IMR-90 (cell line): ENCODE measurements at regions not wholly inside any gene's neighbourhood (a gene's known extent, or its start where the extent isn't known, plus 50 kb on each side); places are given as distances from the start of the nearest gene placed in this dataset.

Source experiments
- ATAC-seq: fragments of 200-7000 bp; cut with Tn5 transposase; 2 replicates; pipeline ENCODE4 v1.9.1; 2020; ENCODE audit warnings: low read depth, mild to moderate bottlenecking, moderate library complexity
- BruUV-seq: library from RNA; stranded (reverse); fragments of 400-500 nt; replicated peaks from 2 replicates; lab custom pipeline; 2021; lab: Mats Ljungman, UMichigan
- CTCF ChIA-PET: fragments of 300-600 bp; formaldehyde crosslinking; extraction: SDS; loops from one replicate; lab custom pipeline; 2021; ENCODE audit warnings: antibody characterized with exemption; lab: Yijun Ruan, JAX
- POLR2A ChIA-PET: fragments of 300-600 bp; sonication (Branson Sonifier 250); formaldehyde crosslinking; loops from one replicate; lab custom pipeline; 2022; ENCODE audit warnings: antibody characterized with exemption; ENCODE audit not compliant: unreplicated experiment; lab: Charles Lee
- DNase-seq: peaks from one replicate; pipeline ENCODE4 v3.0.0; 2013
- H2AFZ ChIP-seq: replicated peaks from 2 replicates; pipeline ENCODE3; 2013; ENCODE audit warnings: low read length, mild to moderate bottlenecking; ENCODE audit not compliant: poor library complexity
- H2AK5ac ChIP-seq: 2 replicates; pipeline ENCODE4 v1.6.1; 2013; ENCODE audit warnings: low read depth, low read length, inconsistent platforms
- H2AK9ac ChIP-seq: replicated peaks from 2 replicates; pipeline ENCODE3; 2013; ENCODE audit warnings: mild to moderate bottlenecking, low read depth, low read length, moderate library complexity; ENCODE audit not compliant: poor library complexity
- H2BK120ac ChIP-seq: 2 replicates; pipeline ENCODE4 v1.6.1; 2013; ENCODE audit warnings: low read depth, low read length, inconsistent platforms
- H2BK15ac ChIP-seq: 3 replicates; pipeline ENCODE4 v1.6.1; 2013; ENCODE audit warnings: low read depth, low read length, inconsistent platforms
- H2BK20ac ChIP-seq: 2 replicates; pipeline ENCODE4 v1.6.1; 2013; ENCODE audit warnings: low read depth, mild to moderate bottlenecking, inconsistent platforms, low read length, moderate library complexity
- H2BK5ac ChIP-seq: 2 replicates; pipeline ENCODE4 v1.6.1; 2013; ENCODE audit warnings: mild to moderate bottlenecking, low read depth, low read length, inconsistent platforms; ENCODE audit not compliant: poor library complexity, severe bottlenecking
- H3K14ac ChIP-seq: replicated peaks from 2 replicates; pipeline ENCODE4 v1.6.1; 2013; ENCODE audit warnings: low read depth, low read length, inconsistent platforms
- H3K18ac ChIP-seq: 2 replicates; pipeline ENCODE4 v1.6.1; 2013; ENCODE audit warnings: low read depth, low read length, control low read depth
- H3K23ac ChIP-seq: 2 replicates; pipeline ENCODE4 v1.6.1; 2013; ENCODE audit warnings: low read depth, low read length, inconsistent platforms
- H3K27ac ChIP-seq: 2 replicates; pipeline ENCODE4 v1.5.1; 2013; ENCODE audit warnings: mild to moderate bottlenecking, control low read depth, low read length; ENCODE audit not compliant: insufficient read depth
- H3K27me3 ChIP-seq: 2 replicates; pipeline ENCODE4 v1.6.1; 2013; ENCODE audit warnings: low read length; ENCODE audit not compliant: control insufficient read depth, insufficient read depth
- H3K36me3 ChIP-seq: 2 replicates; pipeline ENCODE4 v1.6.1; 2013; ENCODE audit warnings: low read length, mixed read lengths; ENCODE audit not compliant: control insufficient read depth, insufficient read depth
- H3K4ac ChIP-seq: 2 replicates; pipeline ENCODE4 v1.6.1; 2013; ENCODE audit warnings: low read depth, low read length, inconsistent platforms
- H3K4me1 ChIP-seq: 2 replicates; pipeline ENCODE4 v1.6.1; 2013; ENCODE audit warnings: low read length, mixed read lengths; ENCODE audit not compliant: control insufficient read depth, insufficient read depth
- H3K4me2 ChIP-seq: 2 replicates; pipeline ENCODE4 v1.6.1; 2013; ENCODE audit warnings: low read depth, mild to moderate bottlenecking, control low read depth, low read length, moderate library complexity
- H3K4me3 ChIP-seq: 2 replicates; pipeline ENCODE4 v1.5.1; 2013; ENCODE audit warnings: low read depth, mild to moderate bottlenecking, control low read depth, low read length, moderate library complexity; ENCODE audit not compliant: insufficient read depth
- H3K56ac ChIP-seq: 2 replicates; pipeline ENCODE4 v1.6.1; 2013; ENCODE audit warnings: low read length, inconsistent platforms; ENCODE audit not compliant: insufficient read depth; ENCODE audit errors: extremely low read depth
- H3K79me1 ChIP-seq, 2 experiments: 2 replicates each; pipeline ENCODE4 v1.6.1; 2013; ENCODE audit warnings: low read length in 2 of 2, inconsistent platforms in 1 of 2, low read depth in 1 of 2
- H3K9ac ChIP-seq: 2 replicates; pipeline ENCODE4 v1.6.1; 2013; ENCODE audit warnings: low read depth, low read length, control low read depth
- H3K9me1 ChIP-seq: 2 replicates; pipeline ENCODE4 v1.6.1; 2013; ENCODE audit warnings: low read length, inconsistent platforms; ENCODE audit not compliant: insufficient read depth
- H3K9me3 ChIP-seq: 2 replicates; pipeline ENCODE4 v1.6.1; 2013; ENCODE audit warnings: low read length; ENCODE audit not compliant: control insufficient read depth, insufficient read depth
- H4K20me1 ChIP-seq: 2 replicates; pipeline ENCODE4 v1.6.1; 2013; ENCODE audit warnings: low read length, inconsistent platforms; ENCODE audit not compliant: insufficient read depth
- H4K5ac ChIP-seq: 2 replicates; pipeline ENCODE4 v1.6.1; 2013; ENCODE audit warnings: mild to moderate bottlenecking, low read depth, low read length, control low read depth
- H4K8ac ChIP-seq, 2 experiments: 2 replicates each; pipeline ENCODE4 v1.6.1; 2013; ENCODE audit warnings: low read depth in 2 of 2, low read length in 2 of 2, control low read depth in 1 of 2, inconsistent platforms in 1 of 2
- H4K91ac ChIP-seq: 2 replicates; pipeline ENCODE4 v1.6.1; 2013; ENCODE audit warnings: low read depth, low read length, inconsistent platforms; ENCODE audit not compliant: insufficient read depth
- CEBPB ChIP-seq: IDR thresholded peaks from 2 replicates; pipeline ENCODE4 v1.6.1; 2012; ENCODE audit warnings: low read depth, low read length, improper control_type of control experiment
- CHD1 ChIP-seq: IDR thresholded peaks from 2 replicates; pipeline ENCODE4 v1.6.1; 2012; ENCODE audit warnings: low read depth, low read length, improper control_type of control experiment
- CTCF ChIP-seq: conservative IDR thresholded peaks from 2 replicates; pipeline ENCODE4 v1.5.1; 2012; ENCODE audit warnings: mild to moderate bottlenecking, low read depth, low read length, improper control_type of control experiment
- ELK1 ChIP-seq: fragments of 150-350 bp; IDR thresholded peaks from 2 replicates; pipeline ENCODE4 v1.6.1; 2016; ENCODE audit warnings: low read depth, mild to moderate bottlenecking, low read length, moderate library complexity, borderline replicate concordance
- FOS ChIP-seq: fragments of 150-350 bp; IDR thresholded peaks from 2 replicates; pipeline ENCODE4 v1.6.1; 2016; ENCODE audit warnings: low read depth, low read length
- WGBS, 2 experiments: methylation state at CpG; one replicate each; pipeline versions ENCODE4 v1.1.5 to v1.1.7; 2013; ENCODE audit warnings: missing lambda C conversion rate in 2 of 2; ENCODE audit not compliant: insufficient read length in 1 of 2; ENCODE audit errors: extremely low coverage in 2 of 2; 5-methylcytosine and 5-hydroxymethylcytosine counted together
- dilution Hi-C: fragments of 300-500 bp; cut with HindIII; formaldehyde crosslinking; loops from one replicate; pipeline ENCODE4 v1.14.3; 2018; ENCODE audit warnings: low sequenced_read_pairs; ENCODE audit not compliant: unreplicated experiment
- in situ Hi-C: fragments of 300-500 bp; cut with MboI; formaldehyde crosslinking; loops from 3 replicates; pipeline ENCODE4 v1.14.3; 2019; ENCODE audit warnings: low sequenced_read_pairs, inconsistent platforms, mixed read lengths
- intact Hi-C: fragments of 100-400 bp; cut with micrococcal nuclease; formaldehyde crosslinking; loops from 2 replicates; pipeline ENCODE4 v1.10.0; 2022

- no peak overlapping the region for H3K14ac ChIP-seq
- POLR2A ChIA-PET, result no interaction called here
- H3K4ac ChIP-seq, result no peak overlapping the region
- no peaks in the 10 kb centered on the region for H3K79me1 ChIP-seq
- H4K20me1 ChIP-seq, result no peaks in the 10 kb centered on the region
- H3K36me3 ChIP-seq, result no peaks in the 10 kb centered on the region
- H3K18ac ChIP-seq, result no peak overlapping the region
- dilution Hi-C loops, result no loop called here
- no peak overlapping the region for H3K4me3 ChIP-seq
- H2AFZ ChIP-seq, result no peak overlapping the region
- no peak overlapping the region for H4K5ac ChIP-seq
- CTCF ChIA-PET, result no interaction called here
- H4K91ac ChIP-seq, result no peak overlapping the region
- intact Hi-C loops, result no loop called here
- no peak overlapping the region for H3K23ac ChIP-seq
- TF ChIP-seq CHD1 (no peak), FOS (no peak), CEBPB (no peak), ELK1 (no peak), CTCF (no peak)
- no peak overlapping the region for H4K8ac ChIP-seq
- H3K27me3 ChIP-seq, result no peaks in the 10 kb centered on the region
- no peaks in the 10 kb centered on the region for H3K4me1 ChIP-seq
- H2BK120ac ChIP-seq, result no peak overlapping the region
- no peak overlapping the region for H2BK15ac ChIP-seq
- no peak overlapping the region for H3K9ac ChIP-seq
- H3K9me3 ChIP-seq, result no peaks in the 10 kb centered on the region
- DNase-seq (no peak), ATAC-seq (no peak)
- BruUV-seq, result no TSS peak
- H3K4me2 ChIP-seq, result no peak overlapping the region
- no CpG with 5 or more reads among the region's 8 CpGs for WGBS, 2 experiments
- H2AK5ac ChIP-seq, result no peak overlapping the region
- no peak overlapping the region for H3K56ac ChIP-seq
- no peak overlapping the region for H2AK9ac ChIP-seq
- no peak overlapping the region for H2BK5ac ChIP-seq
- in situ Hi-C loops, result no loop called here
- H3K27ac ChIP-seq, result no peak overlapping the region
- H2BK20ac ChIP-seq, result no peak overlapping the region
- no peaks in the 10 kb centered on the region; the same call in 1 of the 2 replicates for H3K9me1 ChIP-seq
Observed at GRCh38 chr3:73680391-73681095, 55.8 kb upstream of the PDZRN3 start.
